HG03469 (cell line): ENCODE measurements at regions not wholly inside any gene's neighbourhood (a gene's known extent, or its start where the extent isn't known, plus 50 kb on each side); places are given as distances from the start of the nearest gene placed in this dataset.

Experiments used
- ATAC-seq: cut with Tn5 transposase; IDR thresholded peaks from one replicate; pipeline ENCODE4 v1.9.1; 2021; ENCODE audit warnings: mild to moderate bottlenecking, moderate library complexity, moderate number of reproducible peaks; ENCODE audit not compliant: unreplicated experiment

GRCh38 chr14:86882818-86883217 lies 1110.2 kb downstream of the GALC start:
- ATAC-seq: no peak

- no peak for ATAC-seq
Observed at GRCh38 chr14:86865934-86866333, 1127.0 kb downstream of the GALC start.

- ATAC-seq: no peak
Observed at GRCh38 chr14:86858591-86858990, 1134.4 kb downstream of the GALC start.

GRCh38 chr14:86858031-86858430 lies 1135.0 kb downstream of the GALC start:
- ATAC-seq: no peak

- ATAC-seq: no peak
Observed at GRCh38 chr14:86852530-86852929, 1140.5 kb downstream of the GALC start.

- no peak for ATAC-seq
Observed at GRCh38 chr14:86847140-86847539, 1145.8 kb downstream of the GALC start.

GRCh38 chr14:86838363-86838762 lies 1154.6 kb downstream of the GALC start:
- ATAC-seq: no peak

GRCh38 chr14:86826661-86827060 lies 1166.3 kb downstream of the GALC start:
- ATAC-seq: no peak

- ATAC-seq: no peak
Observed at GRCh38 chr14:86824167-86824566, 1168.8 kb downstream of the GALC start.

- no peak for ATAC-seq
Observed at GRCh38 chr14:86823581-86823980, 1169.4 kb downstream of the GALC start.

GRCh38 chr14:86815341-86815740 lies 1177.6 kb downstream of the GALC start:
- no peak for ATAC-seq

- ATAC-seq: no peak
Observed at GRCh38 chr14:86802726-86803125, 1190.3 kb downstream of the GALC start.

GRCh38 chr14:86799244-86799647 lies 1193.7 kb downstream of the GALC start:
- no peak for ATAC-seq

GRCh38 chr14:86798330-86798729 lies 1194.7 kb downstream of the GALC start:
- ATAC-seq: no peak

GRCh38 chr14:86797075-86797351 lies 1196.0 kb downstream of the GALC start:
- ATAC-seq: no peak

- no peak for ATAC-seq
Observed at GRCh38 chr14:86796221-86797074, 1196.5 kb downstream of the GALC start.

- no peak for ATAC-seq
Observed at GRCh38 chr14:86794689-86795088, 1198.3 kb downstream of the GALC start.

- no peak for ATAC-seq
Observed at GRCh38 chr14:86790408-86791364, 1202.3 kb downstream of the GALC start.

- ATAC-seq: no peak
Observed at GRCh38 chr14:86788224-86788623, 1204.8 kb downstream of the GALC start.

- ATAC-seq: no peak
Observed at GRCh38 chr14:86787717-86788116, 1205.3 kb downstream of the GALC start.

GRCh38 chr14:86782092-86782580 lies 1210.8 kb downstream of the GALC start:
- ATAC-seq: no peak
